GM23248 (cell line): ENCODE measurements at regions not wholly inside any gene's neighbourhood (a gene's known extent, or its start where the extent isn't known, plus 50 kb on each side); places are given as distances from the start of the nearest gene placed in this dataset.

Source experiments
- EZH2 ChIP-seq: fragments of 200-600 bp; sonication (generic); IDR thresholded peaks from 2 replicates; pipeline ENCODE4 v1.6.1; 2018; ENCODE audit warnings: antibody characterized with exemption, mild to moderate bottlenecking; ENCODE audit not compliant: insufficient read depth, poor library complexity, severe bottlenecking
- EZH2phosphoT487 ChIP-seq: fragments of 200-600 bp; sonication (generic); IDR thresholded peaks from 2 replicates; pipeline ENCODE4 v1.6.1; 2018; ENCODE audit warnings: antibody characterized with exemption, moderate library complexity, mild to moderate bottlenecking, low read depth; ENCODE audit not compliant: insufficient read depth

- TF ChIP-seq EZH2phosphoT487 (no peak), EZH2 (no peak)
These were observed 148.2 kb upstream of the PMEPA1 start for GRCh38 chr20:57857969-57858368.
